ENCODE measurements at regions not wholly inside any gene's neighbourhood (a gene's known extent, or its start where the extent isn't known, plus 50 kb on each side); places are given as distances from the start of the nearest gene placed in this dataset.

- no peaks in the 10 kb centered on the region for H3K36me3 ChIP-seq (ENCODE audit: control insufficient read depth in 2 of 2, extremely low read depth in 1 of 2, insufficient read depth in 2 of 2, low read length in 2 of 2)
- H3K4me3 ChIP-seq (replicated peaks in 1 of 3; ENCODE audit: insufficient read depth in 1 of 3, low read depth in 1 of 3, low read length in 3 of 3): no peak overlapping the region
- BruUV-seq (replicated peaks): no TSS peak
- no peak overlapping the region for H3K27ac ChIP-seq (ENCODE audit: insufficient read depth, low read depth, low read length)
- no peaks in the 10 kb centered on the region for H3K4me1 ChIP-seq (ENCODE audit: control insufficient read depth, extremely low read depth, insufficient read depth, low read length)
- no peaks in the 10 kb centered on the region for H3K27me3 ChIP-seq (ENCODE audit: control insufficient read depth in 2 of 2, insufficient read depth in 2 of 2, low read length in 2 of 2)
- FAIRE-seq: no peak
- H3K9me1 ChIP-seq (replicated peaks; ENCODE audit: control insufficient read depth, extremely low read depth, insufficient read depth, low read length): no peaks in the 10 kb centered on the region
- ChIA-PET POLR2A (no interaction called here), CTCF (no interaction called here)
- H3K9me3 ChIP-seq (replicated peaks; ENCODE audit: control insufficient read depth, insufficient read depth, low read length): no peaks in the 10 kb centered on the region
- no peak overlapping the region for H3K9ac ChIP-seq (replicated peaks; ENCODE audit: extremely low read depth, insufficient read depth, low read length)
- no peak overlapping the region for H3K4me2 ChIP-seq (ENCODE audit: insufficient read depth, low read length)
- dilution Hi-C loops (cut with MboI; ENCODE audit: extremely low pct_ligation_motif_present, low sequenced_read_pairs) (no loop called here), intact Hi-C loops (cut with micrococcal nuclease) (no loop called here)
- no peaks in the 10 kb centered on the region for H4K20me1 ChIP-seq (replicated peaks; ENCODE audit: control insufficient read depth, extremely low read depth, insufficient read depth, low read length)
- no peaks in the 10 kb centered on the region for H3K79me2 ChIP-seq (ENCODE audit: control insufficient read depth, insufficient read depth, low read length)
- no peak for TF ChIP-seq EZH2 (IDR thresholded peaks at IDR 0.05; ENCODE audit: borderline replicate concordance, low read depth, low read length, severe bottlenecking)
- TF ChIP-seq POLR2AphosphoS5 (IDR thresholded peaks at IDR 0.05; ENCODE audit: insufficient read depth, low read depth, low read length): no peak
- no peak for TF ChIP-seq MYC (IDR thresholded peaks at IDR 0.05; ENCODE audit: low read depth, low read length)
- TF ChIP-seq JUN (IDR thresholded peaks at IDR 0.05; ENCODE audit: borderline replicate concordance, insufficient read depth, insufficient read length, low read depth): no peak
- TF ChIP-seq FOS (IDR thresholded peaks at IDR 0.05; ENCODE audit: borderline replicate concordance, insufficient read depth, low read length): no peak
- no peak for TF ChIP-seq CTCF (IDR thresholded peaks at IDR 0.05; ENCODE audit: extremely low read depth in 1 of 2, insufficient read depth in 1 of 2, low read depth in 1 of 2, low read length in 2 of 2)
- TF ChIP-seq MAX (IDR thresholded peaks at IDR 0.05; ENCODE audit: insufficient read depth, insufficient read length): no peak
- no peak for TF ChIP-seq POLR2A (IDR thresholded peaks at IDR 0.05; ENCODE audit: low read depth, low read length)
- no peak for TF ChIP-seq GATA2 (IDR thresholded peaks at IDR 0.05; ENCODE audit: insufficient read depth, insufficient read length, low read depth, low read length)
- DNase-seq (ENCODE audit: low read depth, low spot score): no peak
- H2AFZ ChIP-seq (ENCODE audit: low read depth, low read length): no peak overlapping the region
These were observed 99.1 kb downstream of the OXSM start for GRCh38 chr3:25888892-25889524.

All from endothelial cell of umbilical vein (primary cell).